GM21723 (cell line): ENCODE measurements at regions not wholly inside any gene's neighbourhood (a gene's known extent, or its start where the extent isn't known, plus 50 kb on each side); places are given as distances from the start of the nearest gene placed in this dataset.

ENCODE experiments used
- ATAC-seq: cut with Tn5 transposase; IDR thresholded peaks from one replicate; pipeline ENCODE4 v1.9.1; 2021; ENCODE audit warnings: mild to moderate bottlenecking, moderate library complexity; ENCODE audit not compliant: unreplicated experiment

DNA sequence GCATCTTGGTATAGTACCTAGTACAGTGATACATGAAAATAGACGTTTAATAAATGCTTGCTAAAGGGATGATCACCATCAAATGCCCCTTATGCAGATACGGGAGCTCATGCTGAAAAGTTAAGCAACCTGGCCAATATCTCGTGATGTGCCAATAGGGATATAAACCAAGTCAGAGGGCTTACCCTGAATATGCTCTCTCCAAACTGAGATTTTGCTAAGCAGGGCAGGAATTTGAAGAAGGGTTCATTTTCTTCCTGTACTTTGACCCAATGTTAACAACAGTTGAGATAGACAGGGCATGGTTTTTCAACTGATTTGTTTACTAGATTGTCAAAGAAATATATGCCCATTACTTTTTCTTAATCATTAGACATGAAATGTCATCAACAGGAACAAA, 219.3 kb upstream of the PREP start:
- no peak for ATAC-seq

DNA sequence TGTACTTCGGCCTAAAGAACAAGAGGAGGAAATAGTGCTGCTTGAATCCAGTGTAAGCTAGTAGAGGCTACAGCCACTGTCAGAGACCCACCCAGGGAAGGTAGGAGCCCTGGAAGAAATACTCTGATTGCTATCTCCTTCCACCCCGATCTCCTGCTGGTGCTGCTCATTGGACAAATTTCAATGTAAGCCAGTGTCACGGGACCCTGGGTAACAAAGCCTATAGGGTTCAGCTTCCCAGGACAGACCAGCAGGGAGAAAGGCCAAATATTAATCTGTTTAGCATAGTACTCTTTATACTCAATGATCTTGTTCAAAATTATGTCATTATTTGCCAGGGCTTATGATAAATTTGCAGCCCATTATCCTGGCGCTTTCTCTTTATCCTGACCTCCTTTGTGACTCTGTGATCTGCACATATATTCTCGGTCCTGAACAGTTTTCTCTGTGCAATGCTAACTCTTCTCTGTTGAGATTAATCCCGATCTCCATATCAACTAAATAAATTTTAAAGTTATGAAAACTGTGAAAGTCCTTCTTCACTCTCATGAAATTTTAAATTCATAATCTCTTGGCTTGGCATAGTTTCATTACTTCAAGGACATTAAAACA, 218.8 kb upstream of the PREP start:
- ATAC-seq = no peak

DNA sequence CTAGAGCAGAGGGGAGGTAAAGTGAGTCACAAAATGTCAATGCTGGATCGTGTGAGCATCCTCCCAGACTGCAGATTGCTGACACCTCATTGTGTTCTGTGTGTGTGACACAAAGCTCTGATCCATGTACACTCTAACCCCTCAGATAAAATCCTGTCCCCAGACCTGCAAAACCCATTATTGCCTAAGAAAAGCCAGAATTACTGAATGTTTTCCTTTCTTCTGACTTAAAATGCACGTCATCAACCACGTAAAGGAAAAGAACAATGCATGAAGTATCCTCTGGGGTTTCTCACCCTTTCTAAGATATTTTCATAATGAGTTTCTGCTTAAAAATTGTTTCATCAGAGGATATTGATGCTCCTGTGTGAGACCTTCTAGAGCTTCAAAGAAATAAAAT, 218.0 kb upstream of the PREP start:
- ATAC-seq = no peak

DNA sequence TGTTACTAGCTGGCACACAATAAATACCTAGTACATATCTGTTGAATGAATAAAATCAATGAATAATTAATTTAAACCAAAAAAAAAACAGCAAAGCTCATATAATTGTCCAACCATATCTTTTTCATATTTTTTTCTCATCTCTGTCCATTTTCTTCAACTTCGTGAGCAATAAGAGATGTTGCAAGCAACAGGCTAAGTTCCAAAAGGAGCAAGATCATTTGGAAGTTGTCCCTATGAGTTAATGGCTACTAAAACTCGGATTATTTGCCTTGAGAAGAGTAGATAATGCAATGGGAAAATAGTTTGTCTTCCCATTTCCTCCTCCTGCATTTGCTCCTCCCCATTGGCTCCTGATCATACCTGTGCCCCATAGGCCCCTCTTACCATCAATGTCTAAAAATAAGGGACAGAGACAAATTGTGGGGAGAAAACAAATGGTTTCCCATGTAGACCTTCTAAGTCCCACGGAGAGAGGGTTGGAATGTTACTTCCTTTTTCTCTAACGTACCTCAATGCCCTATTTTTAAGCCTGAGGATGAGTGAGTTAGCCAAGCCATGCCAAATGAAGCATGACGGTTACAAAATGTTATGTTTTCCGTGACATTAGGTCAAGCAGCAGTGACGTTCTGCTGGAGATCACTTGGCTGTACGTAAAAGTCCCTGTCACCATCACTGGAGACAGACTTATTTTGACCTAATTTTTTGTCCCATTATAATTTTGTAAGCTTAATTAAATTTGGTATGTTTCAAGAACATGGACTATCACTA, 217.3 kb upstream of the PREP start:
- ATAC-seq = no peak

- ATAC-seq = no peak
Measured at GRCh38 chr6:105618247-105618646, 215.4 kb upstream of the PREP start.

DNA sequence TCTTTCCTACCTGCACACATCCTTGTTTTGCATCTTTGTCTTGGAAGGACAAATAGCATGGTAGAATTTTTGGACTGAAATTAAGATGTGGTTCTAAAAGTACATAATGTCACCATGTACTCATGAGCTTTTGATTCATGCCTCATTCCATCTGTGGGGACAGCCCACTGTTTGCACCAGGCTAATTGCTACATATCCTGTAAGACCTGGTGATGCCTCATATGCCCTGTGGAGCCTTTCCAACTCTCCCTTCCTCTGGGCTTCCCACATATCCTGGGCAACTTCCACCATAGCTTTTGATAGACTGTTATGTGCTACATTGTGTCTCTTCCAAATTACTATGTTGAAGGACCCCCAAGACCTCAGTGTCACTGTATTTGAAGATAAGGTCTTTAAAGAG, 213.6 kb upstream of the PREP start:
- ATAC-seq = no peak

DNA sequence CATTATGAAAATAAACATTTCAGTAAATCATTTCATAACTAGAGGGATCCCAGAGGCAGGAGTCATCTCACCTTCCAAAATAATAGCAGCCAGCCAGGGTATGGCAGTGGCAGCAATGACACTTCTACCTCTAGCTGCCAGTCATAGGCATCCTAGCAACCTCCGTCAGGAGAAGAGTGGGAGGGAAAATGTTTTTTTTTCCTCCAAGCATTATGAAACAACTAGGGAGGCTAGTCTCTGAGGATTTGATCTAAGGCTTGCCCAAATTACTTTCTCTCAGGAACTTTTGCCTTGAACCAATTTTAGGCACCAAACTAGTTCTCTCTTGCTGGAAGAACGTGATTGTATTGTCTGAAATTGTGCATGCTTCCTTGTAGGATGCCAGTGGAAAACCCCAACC, 208.7 kb upstream of the PREP start:
- no peak for ATAC-seq

GRCh38 chr6:105609375-105609991, 206.6 kb upstream of the PREP start:
- ATAC-seq = no peak

DNA sequence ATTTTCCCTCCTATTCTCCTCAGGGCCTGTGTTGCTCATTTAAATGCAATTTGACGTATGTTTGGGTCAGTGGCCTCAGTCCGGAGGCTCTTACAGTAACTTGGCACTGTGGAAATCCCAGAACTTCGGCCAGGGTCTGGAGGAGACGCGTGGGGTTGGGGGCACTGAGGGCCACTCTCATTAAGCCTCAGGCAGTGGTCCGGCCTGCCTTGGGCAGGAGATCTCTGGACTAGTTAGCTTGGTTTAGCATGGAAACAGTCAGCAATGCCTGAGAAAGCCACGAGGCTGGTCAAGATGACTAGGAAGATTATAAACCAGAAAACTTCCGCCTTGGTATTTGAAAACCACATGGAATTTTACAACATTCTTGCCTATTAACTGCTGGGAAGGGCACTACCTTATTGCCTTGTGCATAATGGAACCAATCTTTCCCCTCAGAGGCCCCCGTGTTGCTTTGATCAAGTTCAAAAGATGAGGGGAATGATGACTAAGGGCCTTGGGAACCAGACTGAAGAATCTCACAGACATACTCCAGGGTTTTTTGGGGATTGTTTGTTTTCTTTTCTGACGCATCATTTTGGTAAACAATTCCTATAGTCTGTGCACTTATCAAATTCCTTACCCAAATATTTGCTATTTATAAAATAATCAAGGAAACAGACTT, 206.0 kb upstream of the PREP start:
- ATAC-seq = no peak

DNA sequence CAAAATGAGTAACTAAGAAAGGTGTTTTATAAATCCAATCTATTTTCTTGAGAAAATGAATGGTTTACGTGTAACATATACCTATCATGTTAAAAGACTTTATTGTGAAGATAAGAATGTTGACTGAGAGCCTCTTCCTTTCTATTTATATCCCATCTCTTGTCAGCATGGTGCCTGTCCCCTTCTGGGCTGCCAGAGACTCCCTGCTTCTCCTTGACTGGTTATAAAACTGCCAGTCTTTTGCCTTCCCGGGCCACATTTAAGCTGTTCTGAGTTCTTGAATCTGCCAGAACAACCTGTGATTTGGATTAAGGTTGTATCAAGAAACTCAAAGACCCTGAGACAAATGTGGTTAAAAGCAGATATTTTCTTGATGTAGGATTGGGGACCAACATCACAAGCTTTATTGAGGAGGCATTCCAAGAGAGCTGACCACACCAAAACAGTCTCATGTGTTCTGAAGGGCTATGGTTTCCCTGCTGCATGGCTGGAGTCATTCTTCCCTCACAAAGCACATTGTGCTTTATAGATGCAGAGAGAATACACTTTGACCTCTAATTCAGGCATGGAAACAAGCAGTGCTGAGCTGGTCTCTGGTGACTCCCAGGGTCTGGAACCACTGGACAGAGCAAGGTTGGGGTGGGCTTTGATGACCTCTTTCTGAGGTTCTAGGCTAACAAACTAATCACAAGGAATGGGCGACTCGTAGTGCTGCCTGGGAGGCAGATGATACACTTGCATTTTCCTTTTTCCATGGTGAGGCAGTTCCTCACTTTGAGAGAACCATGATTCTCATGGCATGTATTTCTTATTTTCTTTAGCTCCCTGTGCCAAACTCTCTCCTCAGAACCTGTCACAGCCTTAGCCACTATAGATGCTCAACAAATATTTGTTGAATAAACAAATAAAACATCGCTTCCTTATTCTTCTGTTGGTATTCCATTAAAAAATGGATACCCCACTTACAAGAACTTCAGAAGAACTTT, 205.0 kb upstream of the PREP start:
- no peak for ATAC-seq

- no peak for ATAC-seq
Measured at GRCh38 chr6:105606831-105607463, 204.1 kb upstream of the PREP start.

DNA sequence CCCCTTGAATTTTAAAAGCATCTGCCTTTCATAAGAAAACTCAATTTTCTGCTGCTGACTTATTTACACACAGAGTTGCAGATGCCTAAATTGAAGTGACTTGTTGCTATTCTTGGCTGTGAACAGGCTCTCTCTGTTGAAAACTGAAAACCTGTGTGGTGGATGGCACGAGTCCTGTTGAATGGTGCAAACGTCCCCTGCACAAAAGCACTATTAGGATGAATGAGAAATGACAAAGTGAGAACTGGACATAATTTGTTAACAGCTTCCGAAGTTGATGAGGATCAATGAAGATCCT, 201.7 kb upstream of the PREP start:
- ATAC-seq = no peak

- ATAC-seq = no peak
Measured at GRCh38 chr6:105603788-105604586, 201.1 kb upstream of the PREP start.

DNA sequence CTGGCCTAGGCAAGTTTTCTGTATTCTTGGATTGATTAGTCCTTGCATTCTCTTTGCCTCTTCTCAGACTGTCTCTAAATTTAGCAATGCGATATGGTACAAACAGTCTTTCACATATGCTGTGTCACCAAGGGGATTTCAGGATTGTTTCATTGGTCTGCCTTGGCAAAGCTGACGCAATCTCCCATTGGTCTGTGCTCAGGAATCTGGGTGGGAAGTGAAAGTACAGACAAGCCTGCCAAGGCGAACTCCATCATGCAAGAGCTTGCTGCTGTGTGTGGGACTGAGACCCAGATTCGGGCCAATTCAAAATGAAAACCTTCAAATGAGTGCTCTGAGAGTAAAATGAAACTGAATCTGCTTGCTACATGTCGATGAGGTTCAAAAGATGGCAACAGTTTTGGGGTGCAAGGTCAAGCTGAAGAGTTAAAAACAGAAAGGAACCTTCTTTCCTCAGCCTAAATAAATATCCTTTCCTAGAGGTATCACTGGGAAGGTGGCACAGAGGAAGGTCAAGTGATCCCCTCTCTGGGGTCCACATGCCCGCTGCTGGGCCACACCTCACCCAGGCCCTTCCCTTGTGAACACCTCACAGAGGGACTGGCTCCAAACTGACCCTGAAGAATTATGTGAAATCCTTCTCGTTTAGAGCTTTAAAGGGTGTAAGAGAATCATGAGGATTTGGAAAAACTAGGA, 198.8 kb upstream of the PREP start:
- peak; percentile 92 for ATAC-seq

DNA sequence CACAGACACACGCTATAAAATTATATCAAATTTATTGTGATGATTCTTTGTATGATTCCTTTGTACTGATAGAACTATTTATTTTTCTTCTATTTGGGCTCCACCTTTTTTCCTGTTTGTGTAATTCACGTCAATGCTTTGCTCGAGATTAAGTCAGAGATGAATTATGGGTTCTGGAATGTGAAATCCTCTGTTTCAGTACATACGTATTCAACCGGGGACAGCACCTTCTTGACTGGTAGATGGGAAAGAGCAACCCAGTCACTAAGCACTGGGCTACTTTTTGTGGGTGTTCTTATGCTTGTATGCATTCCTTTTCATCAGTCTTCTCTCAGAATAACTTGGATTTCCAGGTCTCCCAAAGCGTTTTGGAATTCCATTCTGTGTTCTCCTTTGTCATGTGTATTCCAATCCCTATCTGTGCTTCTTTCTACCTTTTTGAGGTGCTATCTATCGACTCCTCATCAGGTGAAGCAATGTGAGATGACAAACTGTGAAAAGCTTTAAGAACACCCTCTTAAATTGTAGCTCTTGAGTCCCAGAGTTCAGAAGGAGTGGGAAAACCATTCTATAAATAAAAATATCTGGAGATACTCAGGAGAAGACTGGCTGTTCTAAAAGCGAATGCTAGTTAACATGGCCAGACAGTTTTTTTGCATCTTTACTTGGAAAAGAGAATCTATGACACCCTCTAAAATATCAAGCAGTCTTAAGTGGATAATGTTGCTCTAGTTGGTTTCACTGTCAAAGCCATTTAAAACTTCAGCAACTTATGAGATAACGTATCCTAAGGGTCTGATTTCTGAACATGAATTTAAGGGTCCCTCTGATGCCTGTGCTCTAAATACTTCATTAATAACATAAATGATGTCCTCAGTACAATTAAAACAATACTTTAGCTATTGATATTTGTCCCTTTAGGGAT, 197.7 kb upstream of the PREP start:
- no peak for ATAC-seq

GRCh38 chr6:105598264-105598663, 195.4 kb upstream of the PREP start:
- no peak for ATAC-seq

GRCh38 chr6:105596284-105596755, 193.4 kb upstream of the PREP start:
- no peak for ATAC-seq

GRCh38 chr6:105595829-105596228, 192.9 kb upstream of the PREP start:
- no peak for ATAC-seq
